Colonic mucosa (tissue), 4 donors: ENCODE measurements at regions not wholly inside any gene's neighbourhood (a gene's known extent, or its start where the extent isn't known, plus 50 kb on each side); places are given as distances from the start of the nearest gene placed in this dataset.

Experiments
- DNase-seq: peaks from one replicate; pipeline ENCODE4 v3.0.0-alpha.2; 2020
- H3K27ac ChIP-seq: fragments of 200-600 bp; one replicate; pipeline ENCODE4 v1.8.0; 2021
- H3K27me3 ChIP-seq: fragments of 200-600 bp; one replicate; pipeline ENCODE4 v1.8.0; 2021
- H3K36me3 ChIP-seq: fragments of 200-600 bp; one replicate; pipeline ENCODE4 v1.8.0; 2021
- H3K4me1 ChIP-seq: fragments of 200-600 bp; one replicate; pipeline ENCODE4 v1.8.0; 2021; ENCODE audit warnings: mild to moderate bottlenecking
- H3K4me3 ChIP-seq: fragments of 200-600 bp; one replicate; pipeline ENCODE4 v1.8.0; 2021
- H3K9ac ChIP-seq, 2 donors: one replicate each; pipeline ENCODE4 v1.7.0; 2013; ENCODE audit warnings: control low read depth in 2 of 2, low read depth in 2 of 2, low read length in 2 of 2
- H3K9me3 ChIP-seq: fragments of 200-600 bp; one replicate; pipeline ENCODE4 v1.8.0; 2021
- CTCF ChIP-seq: fragments of 200-600 bp; IDR thresholded peaks from one replicate; pipeline ENCODE4 v1.8.0; 2022; ENCODE audit warnings: antibody characterized with exemption, mild to moderate bottlenecking
- intact Hi-C: fragments of 100-400 bp; cut with DNase I; formaldehyde crosslinking; loops from one replicate; pipeline ENCODE4 v1.14.1; 2022
- donor health status: healthy.
- donor health status: DM: no; HTN: no; CAD: no.
- donor health status: DM: no; HTN: no; CAD: no.

GRCh38 chr1:87872692-87873091, 544.0 kb downstream of the LMO4 start:
- no peak for TF ChIP-seq CTCF
- H3K4me1 ChIP-seq = no peaks in the 10 kb centered on the region
- no peak overlapping the region for H3K27ac ChIP-seq
- no peaks in the 10 kb centered on the region for H3K36me3 ChIP-seq
- no peaks in the 10 kb centered on the region for H3K27me3 ChIP-seq
- intact Hi-C loops = no loop called here
- H3K4me3 ChIP-seq = no peak overlapping the region
- no peaks in the 10 kb centered on the region for H3K9me3 ChIP-seq
- no peak for DNase-seq
- no peak overlapping the region for H3K9ac ChIP-seq

- Histone ChIP-seq H3K9me3 (no peaks in the 10 kb centered on the region), H3K4me3 (no peak overlapping the region), H3K4me1 (no peaks in the 10 kb centered on the region), H3K9ac (no peak overlapping the region), H3K36me3 (no peaks in the 10 kb centered on the region), H3K27ac (no peak overlapping the region), H3K27me3 (no peaks in the 10 kb centered on the region)
- no peak for DNase-seq
- no peak for TF ChIP-seq CTCF
- intact Hi-C loops = no loop called here
Measured at GRCh38 chr1:87878873-87879272, 550.2 kb downstream of the LMO4 start.

- no peaks in the 10 kb centered on the region for H3K4me1 ChIP-seq
- no peaks in the 10 kb centered on the region for H3K36me3 ChIP-seq
- TF ChIP-seq CTCF = no peak
- H3K27me3 ChIP-seq = no peaks in the 10 kb centered on the region
- H3K4me3 ChIP-seq = no peak overlapping the region
- no peak overlapping the region for H3K27ac ChIP-seq
- DNase-seq = no peak
- intact Hi-C loops = no loop called here
- no peak overlapping the region for H3K9ac ChIP-seq
- no peaks in the 10 kb centered on the region for H3K9me3 ChIP-seq
Measured at GRCh38 chr1:87880098-87880760, 551.5 kb downstream of the LMO4 start.

GRCh38 chr1:87880764-87881163, 552.1 kb downstream of the LMO4 start:
- DNase-seq = no peak
- H3K9ac ChIP-seq = no peak overlapping the region
- H3K27me3 ChIP-seq = no peaks in the 10 kb centered on the region
- intact Hi-C loops = no loop called here
- no peak for TF ChIP-seq CTCF
- H3K4me1 ChIP-seq = no peaks in the 10 kb centered on the region
- no peaks in the 10 kb centered on the region for H3K9me3 ChIP-seq
- H3K4me3 ChIP-seq = no peak overlapping the region
- H3K27ac ChIP-seq = no peak overlapping the region
- H3K36me3 ChIP-seq = no peaks in the 10 kb centered on the region

GRCh38 chr1:87883906-87884305, 555.2 kb downstream of the LMO4 start:
- no peaks in the 10 kb centered on the region for H3K27me3 ChIP-seq
- H3K36me3 ChIP-seq = no peaks in the 10 kb centered on the region
- no peak overlapping the region for H3K9ac ChIP-seq
- no peaks in the 10 kb centered on the region for H3K9me3 ChIP-seq
- intact Hi-C loops = no loop called here
- no peaks in the 10 kb centered on the region for H3K4me1 ChIP-seq
- H3K4me3 ChIP-seq = no peak overlapping the region
- no peak overlapping the region for H3K27ac ChIP-seq
- no peak for DNase-seq
- no peak for TF ChIP-seq CTCF
